ENCODE measurements at regions not wholly inside any gene's neighbourhood (a gene's known extent, or its start where the extent isn't known, plus 50 kb on each side); places are given as distances from the start of the nearest gene placed in this dataset.

- TF ChIP-seq ESRRG (CRISPR knock-in tag; IDR thresholded peaks at IDR 0.05) (no peak), ARNTL (CRISPR knock-in tag; IDR thresholded peaks at IDR 0.05; ENCODE audit: borderline replicate concordance, low read depth) (no peak), PATZ1 (CRISPR knock-in tag; IDR thresholded peaks at IDR 0.05; ENCODE audit: borderline replicate concordance) (no peak), TCF4 (CRISPR knock-in tag; IDR thresholded peaks at IDR 0.05; ENCODE audit: borderline replicate concordance) (no peak), ZNF70 (CRISPR knock-in tag; IDR thresholded peaks at IDR 0.05) (no peak), CREB5 (CRISPR knock-in tag; IDR thresholded peaks at IDR 0.05; ENCODE audit: low read depth) (no peak), ISL1 (CRISPR knock-in tag; IDR thresholded peaks at IDR 0.05) (no peak), ZNF565 (CRISPR knock-in tag; conservative IDR thresholded peaks at IDR 0.05; ENCODE audit: low read depth) (no peak), ZFP3 (CRISPR knock-in tag; IDR thresholded peaks at IDR 0.05) (no peak), ZC3H10 (CRISPR knock-in tag; IDR thresholded peaks at IDR 0.05) (no peak), TSHZ2 (CRISPR knock-in tag; IDR thresholded peaks at IDR 0.05) (no peak), GLIS3 (CRISPR knock-in tag; IDR thresholded peaks at IDR 0.05) (no peak)
These were observed 351.4 kb upstream of the CDH4 start for GRCh38 chr20:60900618-60901017.
